ENCODE measurements at regions not wholly inside any gene's neighbourhood (a gene's known extent, or its start where the extent isn't known, plus 50 kb on each side); places are given as distances from the start of the nearest gene placed in this dataset.

DNA sequence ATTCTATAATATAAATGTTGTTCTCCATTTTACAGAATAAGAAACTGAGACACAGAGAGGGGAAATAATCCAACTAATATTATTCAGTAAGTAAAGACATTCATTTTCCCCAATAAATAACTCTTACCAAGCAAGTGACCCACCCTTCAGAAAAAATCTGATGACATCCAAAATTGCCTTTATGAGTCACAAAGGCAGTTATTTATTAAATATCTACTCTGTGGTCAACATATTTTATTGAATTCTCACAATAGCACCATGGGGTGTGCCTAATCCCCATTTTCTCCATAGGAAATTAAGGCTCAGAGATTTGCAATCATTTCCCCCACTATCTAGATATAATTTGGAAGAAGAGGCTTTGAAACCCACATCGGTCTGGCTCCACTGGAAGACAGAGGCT is 161.5 kb upstream of the ISX start:
- DNase-seq (ENCODE audit: unreplicated experiment): no peak
- Mint-ChIP-seq H3K27ac (ENCODE audit: low read depth, unreplicated experiment) (no peak overlapping the region), H3K9me3 (ENCODE audit: unreplicated experiment) (peaks cover 27% of the 10 kb centered on the region), H3K27me3 (ENCODE audit: insufficient read depth, unreplicated experiment) (no peaks in the 10 kb centered on the region), H3K4me1 (ENCODE audit: insufficient read depth, unreplicated experiment) (no peaks in the 10 kb centered on the region), H3K36me3 (ENCODE audit: insufficient read depth, unreplicated experiment) (no peaks in the 10 kb centered on the region), H3K4me3 (ENCODE audit: unreplicated experiment) (no peak overlapping the region)
- intact Hi-C loops (cut with micrococcal nuclease): no loop called here
- ChIA-PET POLR2A (no interaction called here), CTCF (interaction anchor here (0.6 kb wide), 1 partner anchor 10 kb away, joined by 3 read pairs; no protein-coding TSS in a partner anchor)
- no TSS peak for BruUV-seq (replicated peaks)
- TF ChIP-seq, protein P1, sequence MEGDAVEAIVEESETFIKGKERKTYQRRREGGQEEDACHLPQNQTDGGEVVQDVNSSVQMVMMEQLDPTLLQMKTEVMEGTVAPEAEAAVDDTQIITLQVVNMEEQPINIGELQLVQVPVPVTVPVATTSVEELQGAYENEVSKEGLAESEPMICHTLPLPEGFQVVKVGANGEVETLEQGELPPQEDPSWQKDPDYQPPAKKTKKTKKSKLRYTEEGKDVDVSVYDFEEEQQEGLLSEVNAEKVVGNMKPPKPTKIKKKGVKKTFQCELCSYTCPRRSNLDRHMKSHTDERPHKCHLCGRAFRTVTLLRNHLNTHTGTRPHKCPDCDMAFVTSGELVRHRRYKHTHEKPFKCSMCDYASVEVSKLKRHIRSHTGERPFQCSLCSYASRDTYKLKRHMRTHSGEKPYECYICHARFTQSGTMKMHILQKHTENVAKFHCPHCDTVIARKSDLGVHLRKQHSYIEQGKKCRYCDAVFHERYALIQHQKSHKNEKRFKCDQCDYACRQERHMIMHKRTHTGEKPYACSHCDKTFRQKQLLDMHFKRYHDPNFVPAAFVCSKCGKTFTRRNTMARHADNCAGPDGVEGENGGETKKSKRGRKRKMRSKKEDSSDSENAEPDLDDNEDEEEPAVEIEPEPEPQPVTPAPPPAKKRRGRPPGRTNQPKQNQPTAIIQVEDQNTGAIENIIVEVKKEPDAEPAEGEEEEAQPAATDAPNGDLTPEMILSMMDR (IDR thresholded peaks at IDR 0.05; ENCODE audit: unreplicated experiment): no peak

DNA sequence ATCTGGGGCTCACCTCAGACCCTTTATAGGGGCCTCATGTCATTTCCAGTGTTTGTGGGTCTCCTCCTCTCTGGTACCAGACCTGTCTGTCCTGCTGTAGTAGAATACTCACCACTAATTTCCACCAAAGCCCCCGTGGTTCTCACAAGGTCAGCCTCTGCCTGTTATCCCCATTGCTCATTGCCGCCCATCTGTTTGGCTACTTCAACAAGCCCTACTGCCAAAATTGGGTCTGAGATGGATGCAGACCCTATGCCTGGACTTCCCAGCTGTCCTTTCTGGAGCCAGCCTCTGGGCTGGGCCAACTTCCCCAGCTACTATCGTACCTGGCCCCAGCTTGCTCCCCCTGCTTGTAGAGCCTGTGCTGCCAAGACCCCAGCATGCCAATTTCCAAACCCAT is 152.1 kb upstream of the ISX start:
- H3K4me1 Mint-ChIP-seq (ENCODE audit: insufficient read depth, unreplicated experiment): no peaks in the 10 kb centered on the region
- no peak overlapping the region for H3K27ac Mint-ChIP-seq (ENCODE audit: low read depth, unreplicated experiment)
- H3K4me3 Mint-ChIP-seq (ENCODE audit: unreplicated experiment): no peak overlapping the region
- ChIA-PET CTCF (no interaction called here), POLR2A (no interaction called here)
- intact Hi-C loops (cut with micrococcal nuclease): no loop called here
- no peaks in the 10 kb centered on the region for H3K27me3 Mint-ChIP-seq (ENCODE audit: insufficient read depth, unreplicated experiment)
- H3K36me3 Mint-ChIP-seq (ENCODE audit: insufficient read depth, unreplicated experiment): no peaks in the 10 kb centered on the region
- no peak for DNase-seq (ENCODE audit: unreplicated experiment)
- no TSS peak for BruUV-seq (replicated peaks)
- peaks cover 57% of the 10 kb centered on the region for H3K9me3 Mint-ChIP-seq (ENCODE audit: unreplicated experiment)
- TF ChIP-seq, protein P1 (IDR thresholded peaks at IDR 0.05; ENCODE audit: unreplicated experiment): no peak

DNA sequence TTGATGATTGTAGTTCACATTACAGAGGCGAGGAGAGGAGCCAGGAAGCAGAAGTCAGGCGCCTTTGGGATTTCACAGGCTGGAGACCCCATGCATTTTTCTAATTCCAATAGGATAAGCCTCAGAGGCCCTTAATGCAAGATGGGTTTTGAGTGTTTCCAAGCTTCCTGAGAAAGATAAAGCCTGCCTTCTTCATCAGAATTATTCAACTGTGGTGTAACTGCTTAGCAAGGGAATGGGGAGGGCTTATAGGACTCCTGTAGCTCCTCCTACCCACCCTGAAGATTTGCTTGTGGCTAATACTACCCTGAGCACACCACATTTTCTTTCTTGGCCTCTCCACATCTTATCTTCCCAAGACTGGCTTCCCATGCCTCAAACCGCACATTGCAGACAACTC is 151.1 kb upstream of the ISX start:
- no peaks in the 10 kb centered on the region for H3K36me3 Mint-ChIP-seq (ENCODE audit: insufficient read depth, unreplicated experiment)
- TF ChIP-seq, protein P1 (IDR thresholded peaks at IDR 0.05; ENCODE audit: unreplicated experiment): no peak
- no peaks in the 10 kb centered on the region for H3K4me1 Mint-ChIP-seq (ENCODE audit: insufficient read depth, unreplicated experiment)
- no peak overlapping the region for H3K27ac Mint-ChIP-seq (ENCODE audit: low read depth, unreplicated experiment)
- H3K9me3 Mint-ChIP-seq (ENCODE audit: unreplicated experiment): peaks cover 56% of the 10 kb centered on the region
- no TSS peak for BruUV-seq (replicated peaks)
- ChIA-PET POLR2A (no interaction called here), CTCF (interaction anchor here (0.8 kb wide), 1 partner anchor 10 kb away, joined by 3 read pairs; no protein-coding TSS in a partner anchor)
- H3K4me3 Mint-ChIP-seq (ENCODE audit: unreplicated experiment): no peak overlapping the region
- DNase-seq (ENCODE audit: unreplicated experiment): no peak
- intact Hi-C loops (cut with micrococcal nuclease): no loop called here
- H3K27me3 Mint-ChIP-seq (ENCODE audit: insufficient read depth, unreplicated experiment): no peaks in the 10 kb centered on the region

DNA sequence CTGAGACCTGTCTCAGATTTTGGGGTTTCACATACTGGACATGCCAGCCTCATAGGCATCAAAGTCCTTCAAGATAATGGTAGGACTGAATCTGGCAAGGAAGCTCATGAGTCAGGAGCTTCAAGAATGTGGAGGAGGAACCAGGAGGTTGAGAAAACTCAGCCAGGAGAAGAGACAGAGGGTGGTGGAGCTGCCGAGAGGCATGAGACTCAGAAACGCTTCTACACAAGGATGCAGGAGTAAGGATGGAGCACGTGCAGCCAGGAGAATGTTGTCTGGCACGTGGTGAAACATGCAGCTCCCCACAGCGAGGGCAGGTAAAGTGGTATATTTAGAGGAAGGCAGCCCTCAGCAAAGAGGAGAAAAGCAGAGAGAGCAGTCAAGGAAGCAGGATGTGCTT is 148.7 kb upstream of the ISX start:
- Mint-ChIP-seq H3K27ac (ENCODE audit: low read depth, unreplicated experiment) (no peak overlapping the region), H3K36me3 (ENCODE audit: insufficient read depth, unreplicated experiment) (no peaks in the 10 kb centered on the region), H3K4me1 (ENCODE audit: insufficient read depth, unreplicated experiment) (no peaks in the 10 kb centered on the region), H3K27me3 (ENCODE audit: insufficient read depth, unreplicated experiment) (no peaks in the 10 kb centered on the region), H3K9me3 (ENCODE audit: unreplicated experiment) (peaks cover 57% of the 10 kb centered on the region), H3K4me3 (ENCODE audit: unreplicated experiment) (no peak overlapping the region)
- intact Hi-C loops (cut with micrococcal nuclease): no loop called here
- DNase-seq (ENCODE audit: unreplicated experiment): no peak
- CTCF ChIA-PET: no interaction called here
- TF ChIP-seq, protein P1 (IDR thresholded peaks at IDR 0.05; ENCODE audit: unreplicated experiment): no peak
- BruUV-seq (replicated peaks): no TSS peak
- POLR2A ChIA-PET: no interaction called here

Measured in MCF 10A (cell line).